ENCODE measurements at regions not wholly inside any gene's neighbourhood (a gene's known extent, or its start where the extent isn't known, plus 50 kb on each side); places are given as distances from the start of the nearest gene placed in this dataset.

DNA sequence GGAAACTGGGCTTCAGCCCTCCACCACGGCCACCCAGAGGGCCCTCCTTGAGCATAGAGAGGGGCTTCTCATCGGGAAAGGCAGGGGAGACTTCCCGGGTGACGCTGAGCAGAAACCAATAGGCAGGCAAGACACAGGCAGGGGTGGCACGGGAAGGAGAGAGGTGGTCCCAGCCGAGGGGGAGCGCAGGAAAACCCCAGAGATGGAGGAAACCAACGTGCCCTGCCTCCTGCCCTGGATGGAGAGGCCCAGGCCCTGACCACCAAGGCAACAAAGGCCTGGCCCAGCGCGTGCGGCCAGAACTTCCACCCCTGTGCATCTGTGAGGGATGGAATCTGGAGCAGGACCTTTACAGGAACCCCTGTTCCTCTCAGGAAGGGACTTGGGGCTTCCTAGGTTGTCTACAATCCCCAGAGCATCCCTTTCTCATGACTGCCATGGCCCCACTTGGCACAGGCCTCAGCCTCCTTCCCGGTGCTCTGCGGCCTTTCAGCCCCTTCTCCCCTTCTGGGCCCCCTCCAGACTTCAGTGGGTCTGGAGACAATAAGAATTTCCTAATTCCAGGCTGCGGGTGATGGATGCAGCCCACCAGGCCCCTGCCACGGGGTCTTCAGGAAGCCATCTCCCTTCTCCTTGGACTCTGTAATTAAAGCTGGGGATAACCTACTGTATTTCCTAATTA lies 137.0 kb upstream of the RET start:
- Histone ChIP-seq H3K79me2 (ENCODE audit: low read depth) (no peaks in the 10 kb centered on the region), H3K4me3 (no peak overlapping the region), H3K27ac (no peak overlapping the region), H3K36me3 (no peaks in the 10 kb centered on the region), H3K9me3 (ENCODE audit: low read depth) (no peaks in the 10 kb centered on the region), H3K4me2 (no peak overlapping the region), H3K27me3 (peaks cover 16% of the 10 kb centered on the region), H3F3A (ENCODE audit: low read depth) (no peaks in the 10 kb centered on the region), H3K9ac (no peak overlapping the region), H2AFZ (replicated peaks) (no peak overlapping the region), H4K20me1 (ENCODE audit: low read depth) (no peaks in the 10 kb centered on the region), H3K4me1 (peaks cover 4% of the 10 kb centered on the region)
- Mint-ChIP-seq H3K4me3 (no peak overlapping the region), H3K9me3 (no peaks in the 10 kb centered on the region), H3K4me1 (no peaks in the 10 kb centered on the region), H3K27ac (no peak overlapping the region), H3K36me3 (no peaks in the 10 kb centered on the region), H3K27me3 (ENCODE audit: insufficient read depth, low read depth) (peaks cover 15% of the 10 kb centered on the region)
- no peak for DNase-seq (ENCODE audit: low spot score)
- TF ChIP-seq EZH2phosphoT487 (IDR thresholded peaks at IDR 0.05): no peak

GRCh38 chr10:42940487-42941294 lies 136.2 kb upstream of the RET start:
- H3K4me1 Mint-ChIP-seq: no peaks in the 10 kb centered on the region
- H2AFZ ChIP-seq (replicated peaks): no peak overlapping the region
- TF ChIP-seq EZH2 (IDR thresholded peaks at IDR 0.05): no peak
- H3K4me2 ChIP-seq: no peak overlapping the region
- H3K4me3 Mint-ChIP-seq: no peak overlapping the region
- H3K4me3 ChIP-seq: no peak overlapping the region
- peaks cover 4% of the 10 kb centered on the region for H3K4me1 ChIP-seq
- H3K27me3 ChIP-seq: peaks cover 7% of the 10 kb centered on the region
- H3K36me3 Mint-ChIP-seq: no peaks in the 10 kb centered on the region
- H3K79me2 ChIP-seq (ENCODE audit: low read depth): no peaks in the 10 kb centered on the region
- H3K27me3 Mint-ChIP-seq (ENCODE audit: insufficient read depth, low read depth): peaks cover 13% of the 10 kb centered on the region
- no peak overlapping the region for H3K9ac ChIP-seq
- no peaks in the 10 kb centered on the region for H3K36me3 ChIP-seq
- H3K9me3 ChIP-seq (ENCODE audit: low read depth): no peaks in the 10 kb centered on the region
- no peak overlapping the region for H3K27ac Mint-ChIP-seq
- H4K20me1 ChIP-seq (ENCODE audit: low read depth): no peaks in the 10 kb centered on the region
- no peaks in the 10 kb centered on the region for H3K9me3 Mint-ChIP-seq
- DNase-seq (ENCODE audit: low spot score): no peak
- H3K27ac ChIP-seq: no peak overlapping the region
- no peaks in the 10 kb centered on the region for H3F3A ChIP-seq (ENCODE audit: low read depth)

GRCh38 chr10:42941295-42941644 lies 135.6 kb upstream of the RET start:
- H3K27ac ChIP-seq: no peak overlapping the region
- H2AFZ ChIP-seq (replicated peaks): no peak overlapping the region
- H3K4me2 ChIP-seq: no peak overlapping the region
- H3K36me3 Mint-ChIP-seq: no peaks in the 10 kb centered on the region
- DNase-seq (ENCODE audit: low spot score): no peak
- no peaks in the 10 kb centered on the region for H3K9me3 ChIP-seq (ENCODE audit: low read depth)
- TF ChIP-seq EZH2phosphoT487 (IDR thresholded peaks at IDR 0.05) (no peak), EZH2 (IDR thresholded peaks at IDR 0.05) (no peak), CTCF (IDR thresholded peaks at IDR 0.05) (no peak)
- peaks cover 4% of the 10 kb centered on the region for H3K4me1 ChIP-seq
- H3K9ac ChIP-seq: no peak overlapping the region
- H3K4me3 Mint-ChIP-seq: no peak overlapping the region
- H3K27me3 Mint-ChIP-seq (ENCODE audit: insufficient read depth, low read depth): peaks cover 11% of the 10 kb centered on the region
- no peaks in the 10 kb centered on the region for H3K36me3 ChIP-seq
- no peaks in the 10 kb centered on the region for H3F3A ChIP-seq (ENCODE audit: low read depth)
- H4K20me1 ChIP-seq (ENCODE audit: low read depth): no peaks in the 10 kb centered on the region
- no peaks in the 10 kb centered on the region for H3K4me1 Mint-ChIP-seq
- H3K79me2 ChIP-seq (ENCODE audit: low read depth): no peaks in the 10 kb centered on the region
- H3K4me3 ChIP-seq: no peak overlapping the region
- peaks cover 1% of the 10 kb centered on the region for H3K27me3 ChIP-seq
- H3K27ac Mint-ChIP-seq: no peak overlapping the region
- no peaks in the 10 kb centered on the region for H3K9me3 Mint-ChIP-seq

GRCh38 chr10:42941790-42942189 lies 135.1 kb upstream of the RET start:
- no peaks in the 10 kb centered on the region for H3K36me3 Mint-ChIP-seq
- Histone ChIP-seq H3K27ac (no peak overlapping the region), H3K36me3 (no peaks in the 10 kb centered on the region), H3K4me1 (peaks cover 4% of the 10 kb centered on the region), H3K4me3 (no peak overlapping the region), H3F3A (ENCODE audit: low read depth) (no peaks in the 10 kb centered on the region), H3K4me2 (no peak overlapping the region), H4K20me1 (ENCODE audit: low read depth) (no peaks in the 10 kb centered on the region), H3K9me3 (ENCODE audit: low read depth) (no peaks in the 10 kb centered on the region), H3K9ac (no peak overlapping the region), H3K27me3 (no peaks in the 10 kb centered on the region), H2AFZ (replicated peaks) (no peak overlapping the region), H3K79me2 (ENCODE audit: low read depth) (no peaks in the 10 kb centered on the region)
- H3K27me3 Mint-ChIP-seq (ENCODE audit: insufficient read depth, low read depth): peaks cover 9% of the 10 kb centered on the region
- no peak for DNase-seq (ENCODE audit: low spot score)
- H3K4me1 Mint-ChIP-seq: no peaks in the 10 kb centered on the region
- H3K9me3 Mint-ChIP-seq: no peaks in the 10 kb centered on the region
- H3K27ac Mint-ChIP-seq: no peak overlapping the region
- H3K4me3 Mint-ChIP-seq: no peak overlapping the region
- TF ChIP-seq EZH2 (IDR thresholded peaks at IDR 0.05) (no peak), CTCF (IDR thresholded peaks at IDR 0.05) (no peak), EZH2phosphoT487 (IDR thresholded peaks at IDR 0.05) (no peak)
